GM18502 (cell line): ENCODE measurements at regions not wholly inside any gene's neighbourhood (a gene's known extent, or its start where the extent isn't known, plus 50 kb on each side); places are given as distances from the start of the nearest gene placed in this dataset.

Experiments
- ATAC-seq: cut with Tn5 transposase; IDR thresholded peaks from one replicate; pipeline ENCODE4 v1.9.1; 2021; ENCODE audit warnings: mild to moderate bottlenecking; ENCODE audit not compliant: unreplicated experiment, poor library complexity

DNA sequence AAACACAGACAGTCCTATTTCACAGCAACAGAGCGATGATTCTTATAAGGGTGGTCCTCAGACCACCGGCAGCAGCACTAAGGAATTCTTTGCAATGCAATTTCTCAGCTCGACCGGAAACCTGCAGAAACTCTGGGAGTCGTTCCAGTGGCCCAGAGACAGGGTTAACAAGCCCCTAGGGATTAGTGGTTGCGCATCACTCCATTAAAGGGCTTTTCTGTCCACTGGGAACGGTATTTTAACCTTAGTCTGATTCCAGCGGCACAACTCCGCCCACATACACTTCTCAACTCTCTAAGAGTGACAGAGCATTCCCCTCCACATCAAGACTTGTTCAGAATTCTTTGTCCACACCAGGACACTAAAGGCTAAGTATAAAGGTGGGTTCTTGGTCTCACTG lies 341.5 kb downstream of the TFAP2A start:
- no peak for ATAC-seq

DNA sequence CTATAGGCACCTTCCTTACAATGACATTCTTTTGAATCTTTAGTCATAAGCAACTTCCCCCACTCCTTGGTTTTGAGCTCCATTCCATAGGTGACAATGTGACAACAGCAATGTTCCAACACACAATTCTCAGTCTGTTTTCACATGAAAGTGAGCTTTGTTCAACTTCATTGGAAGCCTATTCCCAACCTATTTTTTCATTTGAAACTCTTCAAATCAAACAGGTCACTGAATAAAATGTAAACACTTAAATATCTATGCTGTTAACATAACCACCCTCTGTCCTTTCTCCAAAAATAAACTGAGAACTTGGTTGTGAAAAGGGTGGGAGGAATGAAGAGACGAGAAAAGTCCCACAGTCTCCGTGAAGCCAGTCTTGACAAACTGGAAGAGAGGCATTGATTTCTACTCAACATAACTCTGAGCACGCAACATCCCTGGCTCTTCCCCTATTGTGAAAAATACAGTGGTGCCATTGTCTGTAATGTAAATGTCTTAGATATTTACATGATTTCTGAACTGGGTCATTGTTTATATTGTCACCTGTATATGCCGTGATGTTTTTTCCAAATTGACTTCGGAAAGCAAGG lies 343.1 kb downstream of the TFAP2A start:
- no peak for ATAC-seq

DNA sequence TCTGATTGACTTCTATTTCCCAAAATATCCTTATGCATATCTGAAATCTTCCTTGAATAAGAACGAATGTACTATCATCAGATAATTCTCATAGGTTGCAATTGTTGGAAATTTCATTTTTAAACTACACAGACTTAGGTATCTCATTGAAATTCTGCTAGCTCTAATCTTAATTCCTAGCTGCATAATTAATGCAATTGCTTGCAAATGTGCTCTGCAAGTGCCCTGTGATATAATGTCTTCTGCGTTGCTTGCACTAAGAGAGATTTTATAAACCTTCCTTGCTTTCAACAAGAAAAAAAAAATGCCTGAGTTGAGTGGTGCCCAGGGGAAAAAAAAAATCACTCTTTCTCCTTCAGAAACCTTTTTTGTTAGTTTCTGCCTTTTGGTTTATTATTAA lies 354.9 kb downstream of the TFAP2A start:
- ATAC-seq, result no peak

DNA sequence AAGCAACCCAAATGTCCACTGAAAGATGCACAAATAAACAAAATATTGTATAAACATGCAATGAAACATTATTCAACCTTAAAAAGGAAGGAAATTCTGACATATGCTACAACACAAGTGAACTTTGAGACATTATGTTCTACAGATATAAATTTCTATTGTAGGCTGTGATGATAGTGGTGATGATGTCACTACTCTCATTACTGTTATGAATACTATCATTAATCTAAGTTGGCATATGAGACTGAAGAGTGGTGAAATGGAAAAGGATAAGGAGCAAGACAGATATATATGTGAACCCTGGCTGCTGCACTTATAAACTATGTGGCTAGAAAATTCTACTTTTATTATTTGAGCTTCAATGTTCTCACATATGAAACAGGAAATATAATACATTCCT lies 360.2 kb downstream of the TFAP2A start:
- no peak for ATAC-seq

DNA sequence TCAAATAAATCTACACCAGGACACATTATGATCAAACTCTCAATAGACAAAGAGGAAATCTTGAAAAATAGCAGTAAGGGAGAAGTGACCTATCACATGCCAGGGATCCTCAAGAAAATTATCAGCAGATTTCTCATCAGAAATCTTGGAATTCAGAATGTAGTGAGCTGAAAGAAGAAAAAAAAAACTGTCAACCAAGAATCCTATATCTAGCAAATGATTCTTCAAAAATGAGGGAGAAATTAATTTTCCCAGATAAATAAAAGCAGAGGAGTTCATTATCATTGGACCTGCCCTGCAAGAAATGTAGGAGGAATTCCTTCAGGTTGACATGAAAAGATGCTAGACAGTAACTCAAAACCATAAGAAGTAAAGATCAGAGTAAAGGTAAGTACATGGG lies 363.6 kb downstream of the TFAP2A start:
- ATAC-seq, result no peak

DNA sequence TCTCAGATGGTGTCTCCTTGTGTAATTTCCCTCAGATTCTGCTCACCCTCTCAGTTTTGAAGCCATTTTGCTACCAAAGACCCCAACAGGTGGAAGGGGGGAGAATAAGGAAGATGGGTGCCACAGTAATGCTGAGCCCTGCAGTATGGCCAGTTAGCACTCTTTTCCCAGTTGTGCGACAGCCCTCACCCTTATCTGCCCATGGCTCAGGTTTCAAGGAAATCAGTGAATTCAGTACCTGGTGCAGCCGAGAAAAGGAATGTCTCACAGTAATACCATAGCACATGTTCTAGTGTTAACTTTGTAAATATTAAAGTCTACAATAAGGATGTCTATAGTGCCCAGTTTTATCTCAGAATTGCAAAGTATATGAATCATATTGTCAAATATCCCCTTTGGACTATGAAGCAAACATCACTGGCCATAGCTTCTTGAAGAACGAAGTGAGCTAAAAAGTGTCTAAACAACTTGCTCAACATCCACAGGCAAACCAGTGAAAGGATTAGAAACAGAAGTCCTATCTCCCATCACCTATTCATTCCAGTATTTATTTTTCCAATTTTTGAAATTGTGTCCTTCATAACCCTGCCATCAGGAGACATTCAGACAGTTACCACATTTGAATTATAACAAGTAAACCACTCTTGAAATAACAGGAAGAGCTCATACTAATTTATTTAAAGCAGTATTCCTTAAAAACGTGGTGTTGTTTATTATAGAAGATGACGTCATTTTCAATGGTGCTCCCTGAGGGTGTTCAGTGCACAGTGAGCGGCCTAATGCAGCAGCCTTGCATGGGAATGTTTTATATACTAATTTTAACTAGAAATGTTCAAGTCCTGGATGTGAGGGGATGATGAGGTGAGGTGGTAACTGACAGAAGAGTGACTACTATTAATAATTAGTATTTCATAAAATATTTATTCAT lies 366.2 kb downstream of the TFAP2A start:
- no peak for ATAC-seq

DNA sequence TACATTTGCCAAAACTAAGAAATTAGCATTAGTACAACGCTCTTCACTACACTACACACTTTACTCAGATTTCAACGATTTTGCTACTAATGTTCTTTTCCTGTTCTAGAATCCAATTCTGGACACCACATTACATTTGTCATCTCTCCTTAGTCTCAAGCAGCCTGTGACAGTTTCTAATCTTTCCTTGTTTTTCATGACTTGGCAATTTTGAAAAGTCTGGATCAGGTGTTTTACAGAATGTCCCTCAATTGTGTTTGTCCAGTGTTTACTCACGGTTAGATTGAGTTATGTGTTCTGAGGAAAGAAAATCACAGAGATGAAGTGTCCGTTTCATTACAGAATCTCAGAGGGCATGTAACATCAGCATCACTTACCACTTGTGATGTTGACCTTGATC lies 372.6 kb downstream of the TFAP2A start:
- ATAC-seq, result no peak

DNA sequence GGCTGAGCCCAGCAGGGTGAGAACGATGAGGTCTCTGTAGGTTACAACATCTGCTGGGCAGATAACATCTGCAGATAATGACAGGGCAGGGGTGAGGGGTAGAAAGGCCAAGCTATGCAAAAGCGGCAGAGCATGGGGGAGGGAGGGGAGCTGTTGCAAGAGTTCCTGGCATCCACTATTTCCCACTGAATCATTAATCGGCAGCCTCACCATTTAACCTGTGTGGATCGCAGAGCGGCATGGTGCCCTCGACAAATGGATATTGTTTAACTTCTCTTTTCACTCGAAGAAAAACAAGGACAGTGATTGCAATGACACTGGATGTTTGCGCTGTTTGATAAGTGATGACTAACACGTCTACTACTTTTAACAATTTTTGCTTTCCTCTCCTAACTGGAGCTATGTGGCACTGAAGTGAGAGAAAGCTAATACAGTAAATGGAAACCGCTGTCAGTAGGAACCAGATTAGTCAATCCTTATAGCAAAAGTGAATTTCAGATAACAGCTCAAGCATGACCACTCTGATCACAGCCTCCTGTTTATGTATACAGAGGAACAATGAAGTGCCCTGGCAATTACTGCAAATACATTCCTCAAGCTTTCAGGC lies 381.5 kb downstream of the TFAP2A start:
- no peak for ATAC-seq

DNA sequence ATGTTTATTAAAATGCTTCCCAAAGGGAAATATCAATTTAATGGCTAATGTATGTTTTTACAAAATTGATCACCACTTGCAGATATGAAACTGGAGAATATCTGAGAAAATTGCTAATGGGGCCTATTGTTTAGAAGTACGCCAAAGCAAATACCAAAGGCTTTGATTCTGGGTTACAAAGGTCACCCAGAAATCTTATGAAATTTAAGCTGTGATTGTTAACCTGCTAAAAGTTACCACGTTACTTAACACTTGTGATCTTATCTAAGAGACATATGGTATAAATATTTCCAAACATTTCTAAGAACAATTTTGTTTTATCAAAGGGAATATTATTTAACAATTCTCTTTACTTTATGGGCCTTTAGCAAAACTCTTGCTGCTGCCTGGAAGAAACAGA lies 383.3 kb downstream of the TFAP2A start:
- ATAC-seq, result no peak

DNA sequence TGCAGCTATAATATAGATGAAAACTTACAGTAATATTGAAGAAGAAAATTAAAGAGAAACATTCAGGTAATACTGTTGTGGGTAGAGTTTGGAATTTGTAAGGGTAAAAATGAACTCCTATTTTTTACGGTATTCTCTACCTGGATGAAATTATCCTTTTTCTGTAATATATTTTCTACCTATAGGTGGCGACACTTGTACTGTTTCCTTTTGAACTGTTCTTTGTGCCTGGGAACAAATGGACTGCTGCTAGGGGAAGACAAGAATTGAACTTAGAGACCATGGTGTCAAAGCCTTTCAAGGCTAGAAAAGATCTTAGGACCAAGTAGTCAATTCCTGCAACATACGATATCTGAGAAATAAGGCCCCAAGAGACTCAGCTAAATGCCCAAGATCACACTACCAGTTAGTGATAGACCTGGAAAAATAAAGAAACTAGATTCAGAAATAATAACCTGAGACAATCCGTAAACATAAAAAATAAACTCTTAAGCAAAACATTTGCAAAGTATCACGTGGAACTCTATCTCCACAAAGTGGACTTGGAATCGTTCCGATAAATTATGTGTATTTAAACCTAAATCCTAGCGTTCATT lies 383.8 kb downstream of the TFAP2A start:
- ATAC-seq, result peak; percentile 64

DNA sequence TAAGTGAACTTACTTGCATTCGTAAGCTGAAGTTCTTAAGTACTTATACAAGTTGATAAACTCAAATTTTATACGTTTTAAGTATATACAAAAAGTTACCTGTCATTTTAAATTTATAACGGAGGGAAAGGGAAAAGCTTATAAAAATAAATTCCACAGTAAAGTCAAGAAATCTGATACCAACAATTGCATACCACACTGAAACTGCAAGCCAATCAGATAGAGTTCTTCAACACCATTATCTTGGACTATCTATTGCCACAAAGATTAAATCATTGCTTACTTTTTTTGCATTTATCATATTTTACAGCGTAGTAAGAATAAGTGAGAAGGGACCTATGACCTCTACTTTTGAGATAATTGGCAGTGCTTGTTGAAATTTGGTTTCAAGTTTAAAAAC lies 386.7 kb downstream of the TFAP2A start:
- ATAC-seq, result no peak

DNA sequence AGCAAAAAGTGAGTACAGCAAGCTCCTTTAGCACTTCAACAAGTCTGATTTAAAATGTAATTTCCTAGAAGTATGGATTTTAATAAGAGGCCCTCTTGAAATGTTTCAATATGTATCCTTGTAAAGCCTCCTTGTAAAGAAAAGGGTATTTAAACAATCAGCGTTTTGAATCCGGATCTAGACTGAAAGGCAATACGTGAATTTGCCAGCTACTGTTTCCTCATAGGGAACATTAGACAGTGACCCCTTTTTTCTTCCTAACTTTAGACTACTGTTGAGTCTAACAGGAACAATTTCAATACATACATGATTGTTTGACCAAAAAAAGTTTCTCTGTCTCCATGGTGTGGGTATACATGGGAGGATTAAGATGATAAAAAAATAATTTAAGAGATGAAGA lies 395.0 kb downstream of the TFAP2A start:
- ATAC-seq, result no peak

DNA sequence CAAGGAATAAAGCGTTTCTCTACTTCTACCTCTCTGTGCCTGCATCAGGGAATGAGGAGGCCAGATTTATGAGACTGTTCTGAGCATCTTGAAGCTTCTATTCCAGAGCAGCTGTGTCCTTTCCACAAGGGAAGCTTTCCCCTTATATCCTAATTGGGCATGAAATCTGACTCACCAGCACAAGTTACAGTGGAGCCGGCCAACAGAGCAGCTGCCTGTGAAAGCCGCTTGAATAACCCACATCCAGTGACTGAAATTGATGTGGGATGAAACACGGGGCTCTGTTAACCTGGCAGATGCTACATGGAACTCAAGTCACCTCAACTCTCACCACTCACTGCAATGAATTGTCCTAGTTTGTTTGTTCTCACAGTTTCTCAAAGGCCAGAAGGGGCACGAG lies 400.3 kb downstream of the TFAP2A start:
- no peak for ATAC-seq

DNA sequence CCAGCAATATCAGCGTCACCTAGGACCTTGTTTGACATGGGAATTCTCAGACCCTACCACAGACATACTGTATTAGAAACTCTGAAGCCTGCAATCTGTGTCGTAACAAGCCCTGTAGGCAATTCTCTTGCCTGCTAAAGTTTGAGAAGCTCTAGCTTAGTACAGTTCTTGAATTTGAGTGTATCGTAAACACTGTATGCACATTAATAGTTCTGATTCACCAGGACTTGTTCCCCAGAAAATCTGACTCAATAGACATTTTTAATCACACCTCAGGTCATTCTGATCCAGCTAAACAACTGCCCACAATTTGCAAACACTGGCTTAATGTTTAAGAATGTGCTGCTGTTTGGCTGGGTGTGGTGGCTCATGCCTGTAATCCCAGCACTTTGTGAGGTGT lies 414.3 kb downstream of the TFAP2A start:
- ATAC-seq, result no peak

DNA sequence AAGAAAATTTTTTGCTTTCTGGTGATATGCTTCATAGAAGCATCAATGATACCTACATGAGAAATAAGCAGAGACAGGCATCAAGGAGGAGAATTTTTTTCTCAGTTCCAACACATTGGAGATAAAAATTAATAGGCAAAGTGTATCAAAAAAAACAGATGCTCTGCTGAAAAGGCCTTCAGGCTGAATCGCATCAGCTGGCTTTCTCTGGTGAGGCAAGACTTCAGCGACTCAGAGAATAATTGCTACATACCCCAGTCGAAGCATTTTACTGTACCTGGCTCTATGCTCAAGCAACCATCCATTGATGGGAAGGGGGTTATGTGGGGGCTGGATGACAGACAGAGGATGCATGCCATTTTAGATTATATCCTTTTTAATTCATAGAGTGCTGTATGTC lies 415.1 kb downstream of the TFAP2A start:
- no peak for ATAC-seq

DNA sequence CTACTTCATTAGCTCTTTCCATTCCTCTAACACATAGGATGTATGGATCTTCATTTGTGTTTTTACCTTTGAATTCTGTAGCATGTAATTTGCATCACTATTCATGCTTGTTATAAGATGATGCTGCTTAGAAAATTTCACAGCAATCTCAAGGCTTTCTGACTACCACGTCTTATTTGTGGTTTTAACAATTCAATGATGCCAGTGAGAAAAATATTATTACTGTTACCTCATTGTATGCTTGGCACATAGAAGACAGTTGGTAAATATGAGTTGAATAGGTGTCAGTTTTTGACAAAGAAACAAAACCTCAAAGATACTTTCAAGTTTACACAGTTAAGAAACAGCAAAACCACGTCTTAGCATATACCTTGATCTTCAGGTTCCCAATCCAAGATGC lies 428.6 kb downstream of the TFAP2A start:
- ATAC-seq, result no peak

DNA sequence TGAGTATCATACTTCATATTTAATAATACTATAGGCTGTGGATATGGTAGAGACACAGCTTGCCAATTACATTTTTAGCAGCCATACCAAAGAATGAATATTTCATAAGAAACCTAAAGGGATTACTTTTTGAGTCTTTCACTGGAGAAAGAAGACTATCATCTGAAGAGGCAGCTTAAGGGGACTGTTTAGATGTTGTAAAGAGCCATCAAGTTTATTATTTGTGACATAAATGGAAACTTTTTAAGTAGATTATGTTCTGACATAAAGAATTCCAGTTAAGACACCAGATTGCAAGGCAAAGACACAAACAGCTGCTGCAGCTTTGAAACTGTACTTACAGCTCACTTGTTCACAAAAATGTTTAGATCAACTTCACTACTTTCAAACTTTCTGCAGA lies 429.4 kb downstream of the TFAP2A start:
- no peak for ATAC-seq

DNA sequence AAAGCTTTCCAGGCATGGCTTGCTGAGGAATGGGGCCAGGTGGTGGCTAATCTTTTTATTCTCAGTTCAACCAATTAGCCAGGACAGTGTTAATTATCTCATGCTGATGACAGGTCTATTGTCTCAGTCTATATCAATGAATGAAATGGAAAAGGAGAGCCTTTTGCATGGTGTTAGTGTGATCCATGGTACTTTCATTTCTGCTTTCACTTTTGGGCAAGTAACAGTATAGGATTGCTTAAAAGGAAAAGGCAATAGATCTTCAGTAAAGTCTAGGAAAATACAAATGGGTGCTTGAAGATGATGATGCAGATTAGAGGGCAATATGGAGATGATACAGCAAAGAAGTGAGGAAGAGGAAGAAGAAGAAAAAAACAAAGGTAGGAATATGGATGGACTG lies 430.3 kb downstream of the TFAP2A start:
- ATAC-seq, result no peak

DNA sequence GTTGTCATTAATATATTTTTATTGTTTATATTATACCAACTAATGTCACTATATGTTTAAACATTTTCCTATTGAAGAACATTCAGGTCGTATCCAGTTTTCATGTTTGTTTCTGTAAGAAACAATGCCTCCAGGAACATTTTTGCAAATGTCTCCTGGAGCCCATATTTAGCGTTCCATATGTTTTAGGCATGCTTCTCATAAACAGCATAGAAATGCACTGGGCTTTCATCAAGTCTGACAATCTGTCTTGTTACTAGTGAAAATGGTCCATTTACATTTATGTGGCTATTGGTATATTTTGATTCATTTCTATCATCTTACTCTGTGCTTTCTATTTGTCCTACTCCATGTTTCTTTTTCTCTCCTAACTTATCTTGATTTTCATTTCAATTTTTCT lies 431.7 kb downstream of the TFAP2A start:
- no peak for ATAC-seq

DNA sequence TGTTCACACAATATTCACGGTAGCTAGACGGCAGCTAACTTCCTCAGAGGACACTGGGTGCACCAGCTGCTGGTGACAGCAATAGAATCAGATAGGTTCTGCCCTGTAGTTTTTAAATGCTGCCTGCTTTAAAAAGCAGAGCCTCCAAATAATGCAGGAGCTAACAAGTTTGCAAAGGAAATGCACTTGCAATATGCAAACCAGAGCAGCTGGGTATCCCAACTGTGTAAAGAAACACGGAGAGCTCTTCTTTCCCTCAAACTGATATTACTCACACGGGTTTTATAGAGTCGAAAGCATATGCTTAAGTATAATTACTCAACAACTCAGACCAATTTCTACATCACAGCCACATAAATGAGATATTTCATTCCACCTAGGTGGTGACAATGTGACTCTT lies 432.7 kb downstream of the TFAP2A start:
- no peak for ATAC-seq

DNA sequence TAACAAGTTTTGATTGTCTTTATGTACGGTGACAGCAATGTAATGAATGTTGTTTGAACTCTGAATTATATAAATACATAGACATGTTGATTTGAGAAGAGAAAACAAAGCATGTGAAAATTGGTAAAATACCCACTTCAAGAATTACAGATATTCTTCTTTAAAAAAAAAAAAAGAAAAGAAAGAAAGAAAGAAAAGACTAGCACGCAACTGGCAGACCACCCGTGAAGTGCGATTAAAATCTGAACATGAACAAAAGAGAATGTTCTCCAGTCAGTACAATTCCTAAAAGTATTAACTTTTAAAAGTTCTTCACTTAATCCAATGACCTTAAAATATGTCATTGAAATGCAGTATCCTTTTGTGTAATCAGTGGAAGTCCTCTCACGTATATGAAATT lies 434.9 kb downstream of the TFAP2A start:
- no peak for ATAC-seq
